Neural progenitor cell (in vitro differentiated cells): ENCODE measurements at regions not wholly inside any gene's neighbourhood (a gene's known extent, or its start where the extent isn't known, plus 50 kb on each side); places are given as distances from the start of the nearest gene placed in this dataset.

Experiments
- DNase-seq: peaks from one replicate; pipeline ENCODE4 v3.0.0-alpha.2; 2016; ENCODE audit warnings: low spot score
- H2AFZ ChIP-seq: fragments of 200-600 bp; sonication (generic); replicated peaks from 2 replicates; pipeline ENCODE4 v1.6.1; 2016; ENCODE audit warnings: antibody characterized with exemption
- H3F3A ChIP-seq: fragments of 200-600 bp; sonication (generic); 2 replicates; pipeline ENCODE4 v1.6.1; 2016; ENCODE audit warnings: antibody characterized with exemption, low read depth
- H3K27ac ChIP-seq: fragments of 200-600 bp; sonication (generic); 2 replicates; pipeline ENCODE4 v1.5.1; 2016; ENCODE audit warnings: mild to moderate bottlenecking
- H3K27me3 ChIP-seq: fragments of 200-600 bp; sonication (generic); 2 replicates; pipeline ENCODE4 v1.6.1; 2016; ENCODE audit warnings: mild to moderate bottlenecking, moderate library complexity
- H3K36me3 ChIP-seq: fragments of 200-600 bp; sonication (generic); 2 replicates; pipeline ENCODE4 v1.5.1; 2016
- H3K4me1 ChIP-seq: fragments of 200-600 bp; sonication (generic); 2 replicates; pipeline ENCODE4 v1.6.1; 2016; ENCODE audit warnings: mixed run types
- H3K4me2 ChIP-seq: fragments of 200-600 bp; sonication (generic); 2 replicates; pipeline ENCODE4 v1.6.1; 2016
- H3K4me3 ChIP-seq: fragments of 200-600 bp; sonication (generic); 2 replicates; pipeline ENCODE4 v1.5.1; 2016
- H3K79me2 ChIP-seq: fragments of 200-600 bp; sonication (generic); 2 replicates; pipeline ENCODE4 v1.6.1; 2016; ENCODE audit warnings: low read depth
- H3K9ac ChIP-seq: fragments of 200-600 bp; sonication (generic); 2 replicates; pipeline ENCODE4 v1.6.1; 2016
- H3K9me3 ChIP-seq: fragments of 200-600 bp; sonication (generic); 2 replicates; pipeline ENCODE4 v1.5.1; 2016; ENCODE audit warnings: low read depth
- H4K20me1 ChIP-seq: fragments of 200-600 bp; sonication (generic); 2 replicates; pipeline ENCODE4 v1.6.1; 2016; ENCODE audit warnings: low read depth
- H3K27ac Mint-ChIP-seq: 3 replicates; pipeline ENCODE4 v1.8.0; 2021; ENCODE audit warnings: mixed read lengths
- H3K27me3 Mint-ChIP-seq: 2 replicates; pipeline ENCODE4 v1.8.0; 2022; ENCODE audit warnings: low read depth, mild to moderate bottlenecking, inconsistent platforms, moderate library complexity, mixed read lengths; ENCODE audit not compliant: insufficient read depth
- H3K36me3 Mint-ChIP-seq: 3 replicates; pipeline ENCODE4 v1.8.0; 2021; ENCODE audit warnings: mixed read lengths
- H3K4me1 Mint-ChIP-seq: 3 replicates; pipeline ENCODE4 v1.8.0; 2021; ENCODE audit warnings: mixed read lengths
- H3K4me3 Mint-ChIP-seq: 3 replicates; pipeline ENCODE4 v1.8.0; 2021; ENCODE audit warnings: mild to moderate bottlenecking, moderate library complexity, mixed read lengths
- H3K9me3 Mint-ChIP-seq: 3 replicates; pipeline ENCODE4 v1.8.0; 2020; ENCODE audit warnings: mixed read lengths
- CTCF ChIP-seq: fragments of 200-600 bp; sonication (generic); IDR thresholded peaks from 2 replicates; pipeline ENCODE4 v1.5.1; 2017; ENCODE audit warnings: antibody characterized with exemption, mild to moderate bottlenecking
- EZH2 ChIP-seq: fragments of 200-600 bp; sonication (generic); IDR thresholded peaks from 2 replicates; pipeline ENCODE4 v1.6.1; 2017; ENCODE audit warnings: antibody characterized with exemption, mild to moderate bottlenecking, moderate library complexity
- EZH2phosphoT487 ChIP-seq: fragments of 200-600 bp; sonication (generic); IDR thresholded peaks from 2 replicates; pipeline ENCODE4 v1.6.1; 2017; ENCODE audit warnings: antibody characterized with exemption

GRCh38 chr20:40774252-40774651 lies 85.2 kb upstream of the MAFB start:
- Mint-ChIP-seq H3K27me3 (peaks cover 5% of the 10 kb centered on the region), H3K36me3 (no peaks in the 10 kb centered on the region), H3K9me3 (no peaks in the 10 kb centered on the region), H3K4me1 (peaks cover 8% of the 10 kb centered on the region), H3K4me3 (no peak overlapping the region), H3K27ac (no peak overlapping the region)
- H3K4me2 ChIP-seq = no peak overlapping the region
- no peak for TF ChIP-seq CTCF
- TF ChIP-seq EZH2 = no peak
- TF ChIP-seq EZH2phosphoT487 = no peak
- H3K27ac ChIP-seq = no peak overlapping the region
- peaks cover 20% of the 10 kb centered on the region for H3K4me1 ChIP-seq
- no peaks in the 10 kb centered on the region for H4K20me1 ChIP-seq
- H3K4me3 ChIP-seq = no peak overlapping the region
- H3K36me3 ChIP-seq = no peaks in the 10 kb centered on the region
- H2AFZ ChIP-seq = no peak overlapping the region
- no peaks in the 10 kb centered on the region for H3F3A ChIP-seq
- no peaks in the 10 kb centered on the region for H3K27me3 ChIP-seq
- no peaks in the 10 kb centered on the region for H3K9me3 ChIP-seq
- H3K9ac ChIP-seq = no peak overlapping the region
- DNase-seq = no peak
- H3K79me2 ChIP-seq = no peaks in the 10 kb centered on the region

GRCh38 chr20:40775561-40776146 lies 86.6 kb upstream of the MAFB start:
- Histone ChIP-seq H4K20me1 (no peaks in the 10 kb centered on the region), H2AFZ (no peak overlapping the region), H3K27me3 (no peaks in the 10 kb centered on the region), H3K79me2 (no peaks in the 10 kb centered on the region), H3K9ac (no peak overlapping the region), H3K4me2 (no peak overlapping the region), H3K9me3 (no peaks in the 10 kb centered on the region), H3F3A (no peaks in the 10 kb centered on the region), H3K27ac (no peak overlapping the region), H3K4me1 (peaks cover 22% of the 10 kb centered on the region), H3K36me3 (no peaks in the 10 kb centered on the region), H3K4me3 (no peak overlapping the region)
- Mint-ChIP-seq H3K36me3 (no peaks in the 10 kb centered on the region), H3K27ac (no peak overlapping the region), H3K4me3 (no peak overlapping the region), H3K27me3 (peaks cover 5% of the 10 kb centered on the region), H3K4me1 (peaks cover 8% of the 10 kb centered on the region), H3K9me3 (no peaks in the 10 kb centered on the region)
- DNase-seq = no peak
- TF ChIP-seq EZH2 (no peak), CTCF (no peak), EZH2phosphoT487 (no peak)

DNA sequence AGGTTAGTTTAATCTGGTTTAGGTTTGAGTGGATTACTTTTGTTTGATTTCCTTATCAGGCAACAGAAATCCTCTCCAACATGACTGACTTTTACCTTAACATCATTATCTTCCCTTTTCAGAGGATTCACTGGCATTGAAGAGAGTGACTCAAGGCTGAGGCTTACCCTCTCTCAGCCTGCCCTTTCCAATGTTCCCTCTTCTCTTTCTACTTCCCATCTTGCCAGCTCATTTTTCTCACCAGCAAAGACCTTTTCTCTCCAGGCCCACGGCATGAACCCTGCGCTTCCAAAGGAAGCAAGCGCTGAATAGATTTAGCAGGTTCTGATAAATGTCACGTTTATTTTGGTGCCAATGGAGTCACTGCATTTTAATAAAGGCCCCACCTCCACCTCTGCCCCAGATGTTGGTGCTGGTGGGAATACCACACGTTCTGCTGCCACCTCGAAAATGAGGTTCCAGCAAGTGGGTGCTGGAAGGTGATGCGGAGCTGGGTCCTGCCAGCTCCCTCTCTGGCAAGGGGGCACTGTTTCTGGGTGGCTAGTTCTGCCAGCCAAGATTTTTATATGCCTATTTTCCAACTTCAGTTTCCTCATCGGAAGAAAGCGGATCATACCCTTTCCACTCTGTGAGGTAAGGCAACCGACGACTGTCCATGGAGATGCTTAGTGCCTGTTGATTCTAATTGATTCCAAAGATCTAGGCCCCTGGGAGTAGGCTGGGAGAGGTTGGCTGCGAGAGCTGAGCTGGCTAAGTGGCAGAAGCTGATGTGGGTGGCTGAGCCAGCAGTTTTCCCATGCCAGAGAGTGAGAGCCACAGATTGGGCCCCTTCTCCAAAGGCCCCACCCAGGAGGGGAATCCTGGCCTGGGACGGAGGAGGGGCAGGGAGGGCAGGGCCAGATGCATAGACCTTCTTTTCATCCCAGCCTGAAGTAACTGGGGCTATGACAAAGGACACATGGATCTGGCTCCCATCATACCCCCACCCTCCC lies 87.7 kb upstream of the MAFB start:
- no peak overlapping the region for H3K4me3 ChIP-seq
- no peak for TF ChIP-seq EZH2
- no peak for TF ChIP-seq EZH2phosphoT487
- TF ChIP-seq CTCF = no peak
- H4K20me1 ChIP-seq = no peaks in the 10 kb centered on the region
- H2AFZ ChIP-seq = peak overlapping the region; percentile 57
- no peak overlapping the region for H3K4me3 Mint-ChIP-seq
- H3K9ac ChIP-seq = no peak overlapping the region
- no peaks in the 10 kb centered on the region for H3K27me3 ChIP-seq
- DNase-seq = no peak
- H3K79me2 ChIP-seq = no peaks in the 10 kb centered on the region
- peaks cover 8% of the 10 kb centered on the region for H3K4me1 Mint-ChIP-seq
- H3K27ac ChIP-seq = no peak overlapping the region
- no peaks in the 10 kb centered on the region for H3K36me3 ChIP-seq
- no peaks in the 10 kb centered on the region for H3K9me3 ChIP-seq
- no peak overlapping the region for H3K4me2 ChIP-seq
- H3K27ac Mint-ChIP-seq = no peak overlapping the region
- H3K36me3 Mint-ChIP-seq = no peaks in the 10 kb centered on the region
- H3K9me3 Mint-ChIP-seq = no peaks in the 10 kb centered on the region
- peaks cover 5% of the 10 kb centered on the region for H3K27me3 Mint-ChIP-seq
- no peaks in the 10 kb centered on the region for H3F3A ChIP-seq
- H3K4me1 ChIP-seq = peaks cover 22% of the 10 kb centered on the region
